ENCODE measurements at regions not wholly inside any gene's neighbourhood (a gene's known extent, or its start where the extent isn't known, plus 50 kb on each side); places are given as distances from the start of the nearest gene placed in this dataset.

GRCh38 chr13:80605716-80606115 is 264.8 kb upstream of the SPRY2 start:
- DNase-seq (ENCODE audit: low read depth in 2 of 2), result no peak

GRCh38 chr13:80605011-80605410 is 264.1 kb upstream of the SPRY2 start:
- DNase-seq (ENCODE audit: low read depth in 2 of 2), result no peak

GRCh38 chr13:80604098-80604497 is 263.2 kb upstream of the SPRY2 start:
- DNase-seq (ENCODE audit: low read depth in 2 of 2), result no peak

GRCh38 chr13:80603351-80603750 is 262.4 kb upstream of the SPRY2 start:
- no peak for DNase-seq (ENCODE audit: low read depth in 2 of 2)

GRCh38 chr13:80599765-80600164 is 258.8 kb upstream of the SPRY2 start:
- DNase-seq (ENCODE audit: low read depth in 2 of 2), result no peak

- no peak for DNase-seq (ENCODE audit: low read depth in 2 of 2)
These were observed 257.3 kb upstream of the SPRY2 start for GRCh38 chr13:80598189-80598588.

GRCh38 chr13:80591976-80592740 is 251.2 kb upstream of the SPRY2 start:
- DNase-seq (ENCODE audit: low read depth in 2 of 2), result no peak

- no peak for DNase-seq (ENCODE audit: low read depth in 2 of 2)
These were observed 249.6 kb upstream of the SPRY2 start for GRCh38 chr13:80590551-80590950.

GRCh38 chr13:80586356-80586755 is 245.4 kb upstream of the SPRY2 start:
- DNase-seq (ENCODE audit: low read depth in 2 of 2), result no peak

GRCh38 chr13:80585531-80585930 is 244.6 kb upstream of the SPRY2 start:
- DNase-seq (ENCODE audit: low read depth in 2 of 2), result no peak

- no peak for DNase-seq (ENCODE audit: low read depth in 2 of 2)
These were observed 243.9 kb upstream of the SPRY2 start for GRCh38 chr13:80584785-80585184.

GRCh38 chr13:80584306-80584705 is 243.4 kb upstream of the SPRY2 start:
- DNase-seq (ENCODE audit: low read depth in 2 of 2), result no peak

- DNase-seq (ENCODE audit: low read depth in 2 of 2), result no peak
These were observed 237.2 kb upstream of the SPRY2 start for GRCh38 chr13:80577926-80578670.

GRCh38 chr13:80577285-80577684 is 236.4 kb upstream of the SPRY2 start:
- no peak for DNase-seq (ENCODE audit: low read depth in 2 of 2)

- no peak for DNase-seq (ENCODE audit: low read depth in 2 of 2)
These were observed 233.4 kb upstream of the SPRY2 start for GRCh38 chr13:80574113-80574850.

GRCh38 chr13:80572923-80573316 is 232.0 kb upstream of the SPRY2 start:
- DNase-seq (ENCODE audit: low read depth in 2 of 2), result no peak

GRCh38 chr13:80572308-80572922 is 231.5 kb upstream of the SPRY2 start:
- no peak for DNase-seq (ENCODE audit: low read depth in 2 of 2)

- DNase-seq (ENCODE audit: low read depth in 2 of 2), result no peak
These were observed 230.7 kb upstream of the SPRY2 start for GRCh38 chr13:80571346-80572307.

GRCh38 chr13:80563439-80563838 is 222.5 kb upstream of the SPRY2 start:
- no peak for DNase-seq (ENCODE audit: low read depth in 2 of 2)

- no peak for DNase-seq (ENCODE audit: low read depth in 2 of 2)
These were observed 221.7 kb upstream of the SPRY2 start for GRCh38 chr13:80562433-80563156.
